ENCODE measurements at regions not wholly inside any gene's neighbourhood (a gene's known extent, or its start where the extent isn't known, plus 50 kb on each side); places are given as distances from the start of the nearest gene placed in this dataset.
"Not testable (repeated sequence)": the region's sequence is repeated elsewhere in the genome, so short reads cannot be mapped to it uniquely, and the experiment has no call there.

DNA sequence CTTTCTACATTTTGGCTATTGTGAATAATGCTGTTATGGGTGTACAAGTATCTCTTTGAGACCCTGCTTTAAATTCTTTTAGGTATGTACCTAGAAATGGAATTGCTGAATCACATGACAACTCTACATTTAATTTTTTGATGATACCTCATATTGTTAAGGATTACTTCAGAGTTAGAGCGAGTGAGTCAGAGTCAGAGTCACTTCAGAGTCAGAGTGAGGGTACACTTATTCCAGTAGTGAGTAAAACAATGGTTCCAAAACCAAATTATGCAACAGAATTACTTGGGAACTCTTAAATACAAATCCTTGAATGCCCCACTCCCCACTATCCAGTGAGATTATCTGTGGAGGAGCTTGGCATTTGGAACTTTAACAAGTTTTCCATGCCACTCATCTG lies 50.3 kb upstream of the SNRK start:
- DNase-seq (ENCODE audit: low read depth, low spot score): no peak

GRCh38 chr3:43233062-43233461 lies 53.3 kb upstream of the SNRK start:
- DNase-seq (ENCODE audit: low read depth, low spot score): no peak

GRCh38 chr3:43231276-43232000 lies 54.9 kb upstream of the SNRK start:
- DNase-seq (ENCODE audit: low read depth, low spot score): no peak

- not testable (repeated sequence) for DNase-seq (ENCODE audit: low read depth, low spot score)
Measured at GRCh38 chr3:43229865-43230264, 56.5 kb upstream of the SNRK start.

DNA sequence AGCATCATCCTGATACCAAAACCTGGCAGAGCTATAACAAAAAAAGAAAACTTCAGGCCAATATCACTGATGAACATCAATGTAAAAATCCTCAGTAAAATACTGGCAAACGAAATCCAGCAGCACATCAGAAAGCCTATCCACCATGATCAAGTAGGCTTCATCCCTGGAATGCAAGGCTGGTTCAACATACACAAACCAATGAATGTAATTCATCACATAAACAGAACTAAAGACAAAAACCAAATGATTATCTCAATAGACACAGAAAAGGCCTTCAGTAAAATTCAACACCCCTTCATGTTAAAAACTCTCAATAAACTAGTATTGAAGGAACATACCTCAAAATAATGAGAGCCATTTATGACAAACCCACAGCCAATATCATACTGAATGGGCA lies 58.7 kb upstream of the SNRK start:
- DNase-seq (ENCODE audit: low read depth, low spot score): not testable (repeated sequence)

DNA sequence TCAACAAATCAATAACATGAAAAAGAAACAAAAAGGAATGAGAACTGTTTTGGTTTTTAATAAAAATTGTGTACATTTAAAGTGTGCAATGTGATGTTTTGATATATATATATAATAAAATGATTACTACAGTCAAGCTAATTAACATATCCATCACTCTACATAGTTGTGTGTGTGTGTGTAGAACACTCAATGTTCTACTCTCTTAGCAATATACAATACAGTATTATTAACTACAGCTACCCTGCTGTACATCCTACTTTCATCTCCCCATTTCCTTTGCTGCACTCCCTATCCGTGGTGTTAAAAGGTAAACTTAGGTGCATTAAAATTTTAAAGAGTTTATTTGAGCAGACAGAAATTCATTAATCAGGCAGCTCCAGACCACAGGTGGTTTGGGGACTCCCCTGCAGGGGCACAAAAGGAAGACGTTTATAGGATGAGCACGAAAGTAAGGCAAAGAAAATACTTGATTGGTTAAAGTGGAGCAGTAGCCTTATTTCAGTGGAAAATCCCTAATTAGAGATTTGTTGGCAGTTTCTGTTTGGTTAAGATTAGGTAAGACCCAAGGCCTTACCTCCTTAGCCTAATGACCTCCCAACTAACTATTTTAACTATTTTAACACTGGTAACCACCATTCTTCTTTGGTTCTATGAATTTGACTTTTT lies 61.8 kb upstream of the SNRK start:
- DNase-seq (ENCODE audit: low read depth, low spot score): no peak

- no peak for DNase-seq (ENCODE audit: low read depth, low spot score)
Measured at GRCh38 chr3:43223670-43224364, 62.5 kb upstream of the SNRK start.

GRCh38 chr3:43222590-43222989 lies 63.8 kb upstream of the SNRK start:
- no peak for DNase-seq (ENCODE audit: low read depth, low spot score)

- DNase-seq (ENCODE audit: low read depth, low spot score): no peak
Measured at GRCh38 chr3:43221076-43221475, 65.3 kb upstream of the SNRK start.

- no peak for DNase-seq (ENCODE audit: low read depth, low spot score)
Measured at GRCh38 chr3:43219616-43220015, 66.7 kb upstream of the SNRK start.

DNA sequence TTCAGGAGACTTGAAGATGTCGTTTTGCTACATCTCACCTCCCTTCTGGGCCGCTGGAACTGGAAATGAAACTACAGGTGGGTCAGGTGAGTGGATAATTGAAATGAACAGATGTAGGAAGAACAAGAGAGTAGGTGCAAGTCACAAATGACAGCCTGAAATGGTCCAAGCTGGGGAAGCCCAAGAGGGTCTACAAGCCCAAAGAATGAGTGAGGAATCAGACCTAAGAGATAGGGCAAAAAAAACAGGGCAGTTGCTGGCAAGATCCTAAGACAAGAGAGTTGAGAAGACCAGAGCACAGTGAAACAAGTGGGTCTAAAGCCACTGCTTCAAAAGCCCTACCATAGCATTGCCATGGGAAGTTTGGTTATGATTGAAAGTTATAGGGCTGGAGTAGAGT lies 67.4 kb upstream of the SNRK start:
- DNase-seq (ENCODE audit: low read depth, low spot score): no peak

- DNase-seq (ENCODE audit: low read depth, low spot score): no peak
Measured at GRCh38 chr3:43218156-43218555, 68.2 kb upstream of the SNRK start.

DNA sequence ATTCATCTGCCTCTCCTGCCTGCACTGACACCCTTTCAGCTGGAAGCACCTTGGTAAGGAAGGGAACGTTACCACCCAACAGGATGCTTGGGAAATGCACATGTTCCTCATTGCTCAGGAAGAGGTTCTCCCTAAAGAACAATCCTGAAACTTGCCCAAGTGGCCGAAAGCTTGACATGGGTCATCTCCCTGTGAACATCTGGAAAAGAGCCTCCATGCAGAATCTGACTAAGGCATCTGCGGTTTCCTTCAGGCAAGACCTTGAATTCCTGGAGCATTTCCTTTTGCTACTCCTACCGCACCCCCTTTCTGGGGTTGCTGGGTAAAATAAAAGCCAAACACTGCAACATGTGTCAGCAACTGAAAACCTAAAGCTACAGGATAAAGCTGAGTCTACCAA lies 68.7 kb upstream of the SNRK start:
- DNase-seq (ENCODE audit: low read depth, low spot score): no peak

DNA sequence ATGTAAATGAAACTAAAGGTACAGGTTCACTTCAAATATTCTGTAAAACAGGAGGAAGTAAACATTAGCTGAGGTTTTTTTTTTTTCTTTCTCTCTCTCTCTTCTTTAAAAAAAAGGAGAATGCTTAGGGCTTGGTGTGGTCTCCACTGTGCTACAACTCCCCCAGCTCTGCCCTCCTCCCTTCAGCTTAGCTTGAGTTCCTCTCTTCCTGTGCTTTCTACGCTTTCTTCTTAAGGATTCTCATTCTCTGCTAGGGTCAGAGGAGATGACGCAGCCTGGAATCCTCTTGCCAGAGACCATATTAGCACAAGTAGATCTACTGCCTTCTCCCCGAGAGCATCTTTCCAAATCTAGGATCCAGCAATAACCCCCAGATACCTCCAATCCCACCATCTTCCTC lies 69.1 kb upstream of the SNRK start:
- DNase-seq (ENCODE audit: low read depth, low spot score): no peak

DNA sequence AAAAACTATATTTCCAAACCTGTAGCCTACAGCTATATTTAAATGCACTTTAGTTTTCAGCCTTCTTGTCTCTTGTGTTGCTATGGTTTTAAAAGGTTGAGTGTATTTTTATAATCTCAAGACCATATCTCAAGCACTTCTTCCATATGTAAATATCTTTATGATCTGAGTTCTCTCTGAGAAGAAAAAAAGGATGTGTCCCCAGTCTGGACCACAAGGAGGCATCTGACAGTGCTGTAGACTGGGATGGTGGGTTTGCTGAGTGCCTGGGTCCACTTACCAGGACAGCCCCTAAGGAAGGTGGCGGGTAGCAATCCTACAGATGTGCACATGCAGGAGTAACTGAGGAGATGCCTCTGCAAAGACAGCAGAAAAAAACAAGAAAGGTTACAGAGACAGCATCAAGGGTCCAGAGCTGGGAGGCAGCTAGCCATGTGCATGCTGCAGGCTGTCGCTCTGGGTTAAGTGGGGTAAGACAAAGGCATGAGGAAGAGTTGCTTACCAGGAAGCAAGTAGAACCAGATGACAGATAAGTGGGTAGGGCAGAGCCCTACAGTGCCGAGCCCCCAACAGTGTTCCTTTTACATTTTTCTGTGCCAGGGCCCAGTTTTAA lies 70.6 kb upstream of the SNRK start:
- no peak for DNase-seq (ENCODE audit: low read depth, low spot score)

GRCh38 chr3:43215138-43215537 lies 71.2 kb upstream of the SNRK start:
- no peak for DNase-seq (ENCODE audit: low read depth, low spot score)

GRCh38 chr3:43214616-43215015 lies 71.7 kb upstream of the SNRK start:
- no peak for DNase-seq (ENCODE audit: low read depth, low spot score)

GRCh38 chr3:43213631-43214030 lies 72.7 kb upstream of the SNRK start:
- no peak for DNase-seq (ENCODE audit: low read depth, low spot score)

GRCh38 chr3:43212914-43213611 lies 73.3 kb upstream of the SNRK start:
- no peak for DNase-seq (ENCODE audit: low read depth, low spot score)

DNA sequence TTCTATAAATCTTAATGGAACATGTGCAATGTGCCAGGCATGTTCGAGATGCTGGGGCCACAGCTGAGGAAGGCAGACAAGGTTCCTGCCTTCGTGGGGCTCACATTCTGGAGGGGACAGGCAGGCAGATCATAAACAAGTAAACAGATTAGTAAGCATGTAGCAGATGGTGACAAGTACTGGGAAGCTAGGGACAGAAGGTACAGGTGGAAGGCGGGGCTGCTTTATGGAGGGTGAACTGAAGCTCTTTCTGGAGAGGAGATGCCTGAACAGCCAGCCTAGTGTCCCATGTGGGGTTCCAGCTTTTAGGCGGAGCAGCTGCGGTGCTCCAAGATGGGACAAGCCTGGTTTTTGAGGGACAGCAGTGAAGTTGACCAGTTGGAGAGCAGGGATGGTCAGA lies 74.7 kb upstream of the SNRK start:
- no peak for DNase-seq (ENCODE audit: low read depth, low spot score)

DNA sequence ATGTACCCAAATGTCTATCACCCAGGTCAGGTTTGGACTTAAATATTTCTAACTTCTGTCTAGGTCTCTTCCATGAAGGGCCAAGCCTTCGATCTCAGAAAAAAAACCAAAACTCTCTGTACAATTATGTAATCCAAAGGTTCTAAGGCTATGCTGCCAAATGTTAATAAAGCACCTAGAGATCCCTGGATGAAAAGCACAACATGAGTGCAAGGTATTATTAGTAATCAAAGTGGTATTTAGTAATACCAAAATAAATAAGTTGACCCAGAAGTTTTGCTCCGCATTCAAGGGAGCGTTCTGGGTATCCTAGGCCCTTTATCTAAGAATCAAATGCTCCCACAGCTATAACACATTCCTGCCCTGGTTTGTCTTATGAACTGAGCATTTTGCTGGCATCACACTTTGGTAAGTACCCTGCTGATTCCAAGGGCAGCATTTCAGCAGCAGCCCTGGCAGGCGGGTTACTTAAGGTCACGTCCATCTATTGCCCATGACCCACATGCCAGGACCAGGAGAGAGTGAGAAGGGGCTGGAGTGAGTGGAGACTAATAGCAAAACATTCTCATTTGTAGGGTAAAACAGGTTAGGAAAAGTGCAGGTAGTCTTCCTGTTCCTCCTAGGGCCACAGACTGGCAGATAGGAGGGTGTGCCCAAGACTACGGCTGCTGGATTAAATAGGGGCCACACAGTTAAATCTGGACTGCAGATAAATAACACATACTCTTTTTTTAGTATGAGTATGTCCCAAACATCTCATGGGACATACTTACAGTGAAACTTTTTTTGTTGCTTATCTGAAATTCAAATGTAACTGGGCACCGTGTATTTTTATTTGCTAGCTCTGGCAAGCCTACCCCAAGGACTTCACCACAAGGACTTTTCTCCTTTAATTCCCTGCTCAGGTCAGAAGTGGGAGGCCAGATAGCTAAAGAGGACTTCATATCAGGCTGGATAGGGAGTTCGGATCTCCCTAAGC lies 76.0 kb upstream of the SNRK start:
- DNase-seq (ENCODE audit: low read depth, low spot score): no peak

All from iPS DF 19.7 (cell line).